Superior temporal gyrus (tissue), 1 donor: ENCODE measurements at regions not wholly inside any gene's neighbourhood (a gene's known extent, or its start where the extent isn't known, plus 50 kb on each side); places are given as distances from the start of the nearest gene placed in this dataset.

Experiments used
- DNase-seq: peaks from one replicate; pipeline ENCODE4 v3.0.0-alpha.2; 2016; ENCODE audit errors: extremely low spot score

- no peak for DNase-seq
These were observed 79.8 kb downstream of the VEGFA start for GRCh38 chr6:43849844-43850243.

DNA sequence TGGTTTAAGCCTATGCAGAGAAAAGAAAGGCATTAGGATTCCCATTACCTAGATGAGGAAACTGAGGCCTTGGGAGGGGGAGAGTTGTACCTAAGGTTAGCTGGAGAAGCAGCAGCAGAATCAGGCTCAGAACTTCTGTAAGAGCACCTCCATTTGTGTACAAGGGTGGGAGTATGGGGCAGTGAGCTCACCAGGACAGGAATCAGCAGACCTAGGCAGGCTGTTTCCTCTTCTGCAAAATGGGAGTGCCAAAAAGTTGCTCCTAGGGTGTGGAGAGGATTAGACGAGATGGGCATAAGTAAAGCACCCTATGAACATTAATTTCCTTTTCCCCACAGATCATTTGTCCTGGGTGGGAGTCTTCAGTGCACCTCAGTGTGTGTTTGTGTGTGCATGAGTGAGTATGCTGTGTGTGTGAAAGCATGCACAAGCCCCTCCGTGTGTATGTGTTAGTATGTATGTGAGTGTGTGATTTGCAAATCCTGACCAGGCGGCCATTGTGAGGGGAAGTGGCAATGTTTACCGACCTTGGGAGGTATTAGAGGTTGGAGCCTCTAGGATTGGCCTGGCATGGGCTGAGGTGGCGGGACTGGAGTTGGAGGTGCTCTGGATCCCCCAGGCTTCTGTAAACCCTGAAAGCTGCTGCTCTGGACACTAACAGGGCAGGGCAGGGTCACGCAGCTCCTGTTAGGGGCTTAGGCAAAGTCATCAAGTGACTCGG is 78.8 kb downstream of the VEGFA start:
- no peak for DNase-seq

- no peak for DNase-seq
These were observed 78.0 kb downstream of the VEGFA start for GRCh38 chr6:43847741-43848630.

GRCh38 chr6:43846556-43846955 is 76.5 kb downstream of the VEGFA start:
- no peak for DNase-seq

DNA sequence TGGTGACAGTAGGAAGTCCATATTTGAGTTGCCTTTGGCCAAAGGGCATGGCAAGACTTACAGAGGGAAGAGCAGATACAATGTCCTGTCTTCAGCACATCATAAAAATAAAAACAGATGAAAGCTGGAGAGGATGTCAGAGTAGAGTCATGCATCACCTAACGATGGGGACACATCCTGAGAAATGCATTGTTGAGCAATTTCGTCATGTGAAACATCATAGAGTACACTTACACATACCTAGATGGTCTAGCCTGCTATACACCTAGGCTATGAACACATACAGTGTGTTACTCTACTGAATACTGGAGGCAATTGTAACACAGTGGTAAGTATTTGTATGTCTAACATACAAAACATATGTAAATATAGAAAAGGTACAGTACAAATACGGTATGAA is 75.6 kb downstream of the VEGFA start:
- no peak for DNase-seq

GRCh38 chr6:43843669-43844171 is 73.7 kb downstream of the VEGFA start:
- no peak for DNase-seq

DNA sequence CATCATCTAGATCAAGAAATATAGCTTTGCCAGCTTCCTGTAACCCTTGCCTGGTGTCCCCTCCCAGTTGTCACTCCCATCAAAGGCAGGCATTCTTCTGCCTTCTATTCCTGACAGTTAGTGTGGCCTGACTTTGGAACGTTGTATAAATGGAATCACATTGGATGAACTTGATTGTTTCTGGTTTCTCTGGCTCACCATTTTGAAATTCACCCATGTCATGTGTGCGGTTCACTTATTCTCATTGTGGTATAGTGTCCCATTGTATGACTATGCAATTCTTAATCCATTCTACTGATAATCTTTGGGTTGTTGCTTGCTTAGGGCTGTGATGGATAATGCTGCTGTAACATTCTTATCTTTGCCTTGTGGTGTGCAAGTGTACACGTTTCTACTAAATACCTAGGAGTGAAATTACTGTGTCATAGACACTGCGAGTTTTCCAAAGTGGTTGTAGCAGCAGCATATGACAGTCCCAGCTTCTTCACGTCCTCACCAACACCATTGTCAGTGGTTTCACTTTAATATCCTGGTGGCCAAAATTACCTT is 73.2 kb downstream of the VEGFA start:
- DNase-seq, result no peak

DNA sequence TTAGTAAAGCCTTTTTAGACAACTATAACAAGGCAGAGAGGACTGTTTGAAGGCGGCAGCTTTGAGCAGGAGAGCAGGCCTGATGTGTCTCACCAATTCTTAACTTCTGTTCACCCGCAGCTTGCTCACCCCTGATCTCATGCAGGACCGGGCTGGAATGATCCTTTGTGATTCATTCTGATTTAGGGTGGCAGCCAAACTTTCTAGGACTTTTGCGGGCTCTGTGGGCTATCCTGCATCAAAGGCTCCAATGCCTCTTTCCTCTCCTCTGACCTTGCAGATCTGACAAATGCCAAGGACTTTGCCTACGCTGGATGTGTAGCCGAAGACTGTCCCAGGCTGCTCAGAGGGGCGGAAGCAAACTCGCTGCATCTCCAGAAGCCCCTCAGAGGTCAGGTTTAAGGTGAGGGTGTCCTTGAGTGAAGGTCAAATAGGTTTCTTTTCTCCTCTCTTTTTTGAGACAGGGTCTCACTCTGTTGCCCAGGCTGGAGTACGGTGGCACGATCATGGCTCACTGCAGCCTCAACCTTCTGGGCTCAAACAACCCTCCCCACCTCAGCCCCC is 72.3 kb downstream of the VEGFA start:
- DNase-seq, result no peak

DNA sequence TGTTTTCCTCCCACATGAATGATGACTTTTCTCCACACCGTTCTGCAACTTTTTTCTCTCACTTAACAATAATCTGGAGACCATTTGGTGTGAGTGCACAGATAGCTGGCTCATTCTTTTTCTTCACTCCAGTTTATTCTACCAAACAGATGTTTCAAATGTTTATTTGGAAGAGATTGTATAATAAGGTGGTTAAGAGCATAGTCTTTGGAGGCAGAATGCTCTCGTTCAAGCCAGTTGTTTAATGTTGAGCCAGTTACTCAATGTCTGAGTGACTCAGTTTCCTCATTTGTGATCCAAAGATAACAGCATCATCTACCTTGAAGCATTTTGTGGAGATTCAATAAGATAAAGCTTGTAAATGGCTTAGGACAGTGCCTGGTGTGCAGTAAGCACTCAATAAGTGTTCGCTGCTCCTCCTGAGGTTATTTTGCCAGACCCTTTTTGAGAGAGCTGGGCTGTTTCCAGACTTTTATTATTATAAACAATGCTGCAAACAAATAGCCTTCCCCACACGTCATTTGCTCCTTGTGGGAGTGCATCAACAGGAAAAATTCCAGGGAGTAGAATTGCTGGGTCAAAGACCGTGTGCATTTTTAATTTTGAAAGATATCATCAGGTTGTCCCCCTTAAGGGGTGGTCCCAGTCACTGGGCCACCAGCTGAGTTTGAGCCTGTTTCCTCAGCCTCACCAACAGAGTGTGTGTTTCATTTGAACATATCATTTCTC is 70.6 kb downstream of the VEGFA start:
- no peak for DNase-seq

DNA sequence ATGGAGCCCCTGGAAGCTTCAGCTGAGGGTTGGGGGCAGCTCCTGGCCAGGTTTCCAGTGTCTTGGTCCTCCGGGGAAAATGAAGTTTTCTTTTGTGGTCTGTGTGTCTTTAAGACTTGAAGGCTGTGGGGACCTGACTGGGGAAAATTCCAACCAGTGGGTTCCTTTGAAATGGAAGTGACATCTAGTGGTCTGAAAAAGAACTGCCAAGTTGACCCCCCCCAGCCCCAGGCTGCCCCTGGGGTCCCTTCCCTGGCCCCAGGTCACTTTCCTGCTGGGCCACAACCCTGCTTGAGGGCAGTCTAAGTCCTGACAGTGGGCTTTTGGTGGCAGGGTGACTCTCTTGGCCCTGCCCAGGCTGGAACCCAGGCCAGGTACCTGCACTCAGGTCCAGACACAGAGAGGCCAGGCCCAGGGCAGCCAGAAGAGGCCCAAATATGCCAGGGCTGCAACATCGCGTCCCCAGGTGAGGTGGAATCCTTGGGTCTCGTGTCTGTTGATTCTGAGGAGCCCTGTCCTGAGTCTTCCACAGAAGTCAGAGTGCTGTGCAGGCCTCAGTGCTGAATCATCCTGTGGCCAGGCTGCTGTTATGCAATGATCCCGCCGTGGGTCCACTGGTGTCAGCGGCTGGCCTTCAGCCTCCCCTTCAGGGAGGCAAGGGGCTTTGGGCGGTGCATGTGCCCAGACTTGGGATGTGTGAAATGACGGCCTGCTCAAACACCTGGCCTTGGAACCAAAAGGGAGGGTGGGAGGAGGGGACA is 68.4 kb downstream of the VEGFA start:
- DNase-seq, result no peak

- no peak for DNase-seq
These were observed 67.5 kb downstream of the VEGFA start for GRCh38 chr6:43837507-43837906.

- no peak for DNase-seq
These were observed 66.7 kb downstream of the VEGFA start for GRCh38 chr6:43836507-43837240.
